ENCODE measurements at regions not wholly inside any gene's neighbourhood (a gene's known extent, or its start where the extent isn't known, plus 50 kb on each side); places are given as distances from the start of the nearest gene placed in this dataset.

DNA sequence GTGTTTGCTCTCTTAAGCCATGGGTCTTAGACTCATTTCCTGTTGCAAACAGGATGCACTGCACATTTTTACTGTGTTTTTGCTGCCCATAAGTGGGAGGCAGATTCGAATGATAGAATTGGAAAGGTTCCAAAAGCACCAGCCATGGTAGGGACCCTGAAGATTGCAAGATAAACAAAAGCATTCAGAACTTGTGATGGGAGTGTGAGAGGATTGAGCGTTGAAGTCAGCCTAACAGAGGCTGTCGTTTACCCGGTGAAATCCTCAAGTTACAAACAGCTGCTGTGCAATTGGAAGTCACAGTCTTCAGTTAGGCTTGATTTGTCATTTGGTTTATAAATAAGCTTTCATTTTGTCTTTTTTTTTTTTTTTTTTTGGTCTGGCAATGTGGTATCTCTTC is 192.7 kb upstream of the MKI67 start:
- no peak for DNase-seq

- no peak for DNase-seq
These were observed 195.9 kb upstream of the MKI67 start for GRCh38 chr10:128322106-128322505.

GRCh38 chr10:128322950-128323349 is 196.7 kb upstream of the MKI67 start:
- DNase-seq, result no peak

DNA sequence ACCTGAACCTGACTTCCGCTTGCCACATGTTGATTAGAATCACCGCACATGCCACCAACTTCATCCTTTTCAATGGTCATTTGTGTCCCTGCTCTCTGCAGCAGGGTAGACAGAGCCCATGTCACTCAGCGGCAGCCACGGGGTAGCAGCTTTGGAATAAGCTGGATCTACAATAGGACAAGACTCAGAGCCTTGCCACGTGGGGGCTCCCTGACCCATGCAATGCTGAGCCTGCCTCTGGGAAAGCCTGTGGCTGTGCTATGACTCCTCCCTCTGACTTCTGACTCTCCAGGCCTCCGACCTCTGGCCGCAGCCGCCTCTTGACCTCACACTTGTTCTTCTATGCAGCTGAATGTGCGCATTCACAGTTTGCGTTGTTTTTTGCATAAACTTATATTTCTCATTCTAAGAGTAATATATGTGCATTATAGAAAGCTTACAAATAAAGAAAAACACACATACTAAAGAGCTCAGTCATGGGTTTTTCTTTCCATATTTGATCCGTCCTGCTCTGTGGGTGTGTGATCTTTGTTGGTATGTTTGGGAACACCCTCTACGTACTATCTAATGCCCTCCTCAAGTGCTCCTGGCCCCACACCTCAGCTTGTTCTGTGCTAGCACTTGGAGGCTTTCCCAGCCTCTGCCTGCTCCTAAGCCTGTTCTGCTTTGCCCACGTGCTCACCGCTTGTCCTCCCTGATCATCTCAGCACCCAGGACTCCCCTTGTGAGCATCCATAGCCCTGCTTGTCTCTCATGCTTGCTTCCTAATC is 198.0 kb upstream of the MKI67 start:
- no peak for DNase-seq

GRCh38 chr10:128325788-128326187 is 199.6 kb upstream of the MKI67 start:
- no peak for DNase-seq

DNA sequence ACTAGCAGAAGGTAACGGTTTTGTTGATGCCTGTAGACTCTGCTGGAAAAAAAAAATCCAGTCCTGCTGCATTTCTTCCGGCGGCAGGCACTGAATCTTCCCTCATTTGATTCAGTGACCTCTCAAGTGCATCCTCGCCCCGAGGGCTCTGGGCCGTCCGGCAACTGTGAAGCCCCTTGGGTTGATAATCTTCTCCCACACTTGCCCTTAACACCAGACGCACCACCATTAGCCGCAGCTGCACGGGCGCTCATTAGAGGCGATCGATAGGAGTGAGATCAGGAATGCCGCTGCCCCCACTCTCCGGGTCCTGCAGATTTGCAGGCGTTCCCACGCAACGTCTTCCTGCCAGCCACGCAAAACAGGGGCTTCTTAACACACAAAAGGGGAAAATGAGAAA is 200.0 kb upstream of the MKI67 start:
- no peak for DNase-seq

- no peak for DNase-seq
These were observed 200.6 kb upstream of the MKI67 start for GRCh38 chr10:128326851-128327250.

- no peak for DNase-seq
These were observed 210.2 kb upstream of the MKI67 start for GRCh38 chr10:128336401-128336800.

- DNase-seq, result no peak
These were observed 211.7 kb upstream of the MKI67 start for GRCh38 chr10:128337860-128338378.

- no peak for DNase-seq
These were observed 212.7 kb upstream of the MKI67 start for GRCh38 chr10:128338951-128339350.

DNA sequence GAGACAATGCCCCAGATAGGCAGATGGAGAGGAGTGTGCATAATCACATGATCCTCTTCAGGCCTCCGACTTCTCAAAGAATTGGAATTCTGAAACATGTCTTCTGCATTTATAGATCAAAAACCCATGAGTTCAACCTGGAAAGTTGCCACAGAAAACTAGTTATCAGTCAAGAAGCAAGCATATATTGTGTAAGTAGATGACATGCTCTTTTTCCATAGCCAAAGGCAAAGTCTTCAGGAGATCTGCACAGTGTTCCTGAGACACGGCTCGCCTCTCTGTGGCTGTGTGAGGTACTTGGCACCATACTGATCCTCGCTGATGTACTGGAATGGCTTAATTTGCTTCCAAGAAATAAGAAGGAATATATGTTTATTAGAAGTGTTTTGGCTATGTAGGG is 213.5 kb upstream of the MKI67 start:
- no peak for DNase-seq

DNA sequence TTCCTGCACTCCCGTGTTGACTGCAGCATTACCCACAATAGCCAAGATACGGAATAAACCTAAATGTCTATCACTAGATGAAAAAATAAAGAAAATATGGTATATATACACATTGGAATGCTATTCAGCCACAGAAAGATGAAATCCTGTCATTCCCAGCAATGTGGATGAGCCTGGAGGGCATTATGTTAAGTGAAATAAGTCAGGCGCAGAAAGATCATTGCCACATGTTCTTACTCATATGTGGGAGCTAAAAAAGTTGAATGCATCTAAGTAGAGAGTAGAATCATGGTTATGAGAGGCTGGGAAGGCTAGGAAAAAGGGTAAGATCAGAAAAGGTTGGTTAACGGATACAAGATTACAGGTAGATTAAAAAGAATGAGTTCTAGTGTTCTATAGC is 219.1 kb upstream of the MKI67 start:
- no peak for DNase-seq

- DNase-seq, result no peak
These were observed 234.6 kb upstream of the MKI67 start for GRCh38 chr10:128360783-128361182.

DNA sequence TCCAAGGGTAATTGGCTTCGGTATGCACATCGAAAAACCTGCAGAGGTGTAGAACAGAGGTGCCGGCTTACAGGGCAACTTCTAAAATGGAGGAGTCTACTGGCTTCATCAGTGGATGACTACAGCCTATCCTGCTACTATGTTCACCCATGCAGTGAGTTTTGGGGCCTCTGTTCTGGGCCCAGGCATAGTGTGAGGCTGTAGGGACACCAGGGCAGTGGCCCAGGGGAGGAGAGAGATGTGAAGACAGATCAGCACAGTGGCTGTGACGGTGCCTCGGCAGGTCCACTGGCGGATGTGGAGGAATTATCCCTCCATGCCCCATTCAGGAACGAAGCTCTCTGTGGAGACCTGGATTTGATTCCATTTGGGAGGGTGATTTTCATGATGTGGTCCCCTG is 235.3 kb upstream of the MKI67 start:
- DNase-seq, result no peak

- no peak for DNase-seq
These were observed 236.3 kb upstream of the MKI67 start for GRCh38 chr10:128362514-128362913.

GRCh38 chr10:128364631-128365030 is 238.4 kb upstream of the MKI67 start:
- no peak for DNase-seq

- DNase-seq, result no peak
These were observed 239.0 kb upstream of the MKI67 start for GRCh38 chr10:128365156-128365725.

DNA sequence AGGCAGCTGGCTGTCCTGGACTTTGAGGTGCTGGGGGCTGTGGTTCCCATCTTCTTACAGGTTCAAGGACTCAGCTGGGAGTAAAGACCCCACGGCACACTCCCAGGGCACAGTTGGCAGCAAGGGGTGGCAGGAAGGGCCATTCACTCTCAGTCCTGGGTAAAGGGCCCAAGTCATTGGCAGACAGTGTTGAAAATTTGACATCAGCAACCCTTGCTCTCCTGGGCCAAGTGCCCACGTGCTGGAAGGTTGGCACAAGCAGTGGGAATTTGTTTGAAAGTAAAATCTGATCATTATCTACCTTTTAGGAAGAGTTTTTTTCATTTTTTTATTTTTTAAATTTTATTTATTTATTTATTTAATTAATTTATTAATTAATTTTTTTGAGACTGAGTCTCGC is 241.6 kb upstream of the MKI67 start:
- no peak for DNase-seq

- no peak for DNase-seq
These were observed 243.0 kb upstream of the MKI67 start for GRCh38 chr10:128369101-128369650.

DNA sequence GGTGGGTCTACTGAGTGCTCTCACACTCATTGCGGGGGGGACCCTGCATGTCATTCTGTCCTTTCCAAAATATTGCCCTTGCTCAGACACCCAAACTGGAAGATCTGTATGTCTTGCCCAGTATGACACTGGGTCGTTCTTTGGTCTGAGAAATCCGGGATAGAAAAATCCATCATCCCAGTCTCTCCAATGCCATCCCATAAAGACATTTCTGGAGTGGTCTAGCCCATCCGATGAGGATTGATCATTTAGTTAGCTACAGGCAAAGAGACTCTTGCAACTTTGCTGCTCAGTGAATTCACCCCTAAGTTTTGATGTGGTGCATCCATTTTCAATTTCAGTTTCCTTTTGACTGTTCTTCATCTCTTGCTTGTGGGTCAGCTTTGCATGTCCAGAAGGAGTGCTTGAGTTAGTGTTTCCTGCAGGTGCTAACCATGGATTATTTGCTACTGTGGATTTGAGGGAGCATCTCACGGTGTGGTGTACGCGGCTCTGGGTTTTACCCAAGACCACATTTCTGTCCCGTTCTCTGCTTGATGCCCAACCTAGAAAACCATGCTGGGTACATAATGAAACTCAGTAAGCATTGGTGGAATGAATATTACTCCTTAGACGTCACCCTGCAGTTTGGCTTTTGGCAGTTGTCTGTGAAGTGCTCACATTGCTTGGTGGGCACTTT is 247.0 kb upstream of the MKI67 start:
- no peak for DNase-seq

DNA sequence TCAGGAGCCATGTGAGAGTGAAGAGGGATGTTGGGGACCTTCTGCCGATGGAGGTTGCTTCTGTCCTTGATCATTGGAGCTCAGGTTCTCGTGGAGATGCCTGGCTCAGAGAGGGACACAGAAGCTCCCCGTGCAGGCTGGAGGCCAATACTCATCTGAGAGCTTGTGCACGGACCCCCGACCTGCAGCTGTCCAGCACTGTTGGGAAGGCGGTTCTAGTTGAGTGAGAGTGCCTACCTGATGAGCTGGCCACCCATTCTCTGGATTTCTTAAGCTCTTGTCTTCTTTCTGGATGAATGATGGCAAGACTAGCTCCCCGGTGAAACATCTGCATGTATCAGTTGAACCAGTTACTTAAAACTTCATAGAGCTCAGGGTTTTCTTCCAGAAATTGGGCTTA is 247.6 kb upstream of the MKI67 start:
- DNase-seq, result no peak

DNA sequence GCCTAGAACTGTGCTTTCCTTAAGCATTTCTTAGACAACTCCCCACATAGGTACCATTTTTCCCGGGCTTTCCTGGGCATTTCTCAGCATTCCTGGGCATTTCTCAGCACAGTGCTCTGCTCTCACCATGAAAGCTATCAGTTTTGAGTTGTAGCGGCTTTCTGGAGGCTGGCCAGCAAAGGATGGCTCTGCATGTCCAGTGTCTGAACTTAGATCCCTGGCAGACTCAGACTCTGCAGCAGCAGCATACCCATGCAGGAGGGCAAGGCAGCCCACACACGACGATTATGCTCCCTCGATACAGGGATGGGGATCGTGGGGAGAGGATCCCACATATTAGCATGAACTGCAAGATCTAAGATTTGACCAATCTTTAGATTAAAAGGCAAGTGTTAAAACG is 248.9 kb upstream of the MKI67 start:
- no peak for DNase-seq

GRCh38 chr10:128377364-128377987 is 251.3 kb upstream of the MKI67 start:
- DNase-seq, result no peak

All from NCI-H2227 treated with DMSO at 0.1 percent for 48 hours (cell line).